Neural crest cell (in vitro differentiated cells): ENCODE measurements at regions not wholly inside any gene's neighbourhood (a gene's known extent, or its start where the extent isn't known, plus 50 kb on each side); places are given as distances from the start of the nearest gene placed in this dataset.

ENCODE experiments used
- DNase-seq: peaks from one replicate; pipeline ENCODE4 v3.0.0; 2021; ENCODE audit warnings: low read depth, mixed read lengths, low spot score
- H3K27ac Mint-ChIP-seq: one replicate; pipeline ENCODE4 v1.8.0; 2021; ENCODE audit warnings: mild to moderate bottlenecking, mixed read lengths; ENCODE audit not compliant: unreplicated experiment
- H3K27me3 Mint-ChIP-seq: 2 replicates; pipeline ENCODE4 v1.8.0; 2021; ENCODE audit warnings: low read depth, mild to moderate bottlenecking, mixed read lengths
- H3K36me3 Mint-ChIP-seq: 2 replicates; pipeline ENCODE4 v1.8.0; 2021; ENCODE audit warnings: low read depth, mild to moderate bottlenecking, mixed read lengths
- H3K4me1 Mint-ChIP-seq: 2 replicates; pipeline ENCODE4 v1.8.0; 2021; ENCODE audit warnings: mixed read lengths
- H3K4me3 Mint-ChIP-seq: one replicate; pipeline ENCODE4 v1.8.0; 2021; ENCODE audit warnings: mild to moderate bottlenecking, mixed read lengths
- H3K9me3 Mint-ChIP-seq: 2 replicates; pipeline ENCODE4 v1.8.0; 2021; ENCODE audit warnings: mixed read lengths
- CTCF ChIP-seq: fragments of 200-600 bp; sonication (generic); conservative IDR thresholded peaks from 2 replicates; pipeline ENCODE4 v1.5.0; 2021; ENCODE audit warnings: antibody characterized with exemption, mild to moderate bottlenecking

- H3K27me3 Mint-ChIP-seq: peaks cover 3% of the 10 kb centered on the region
- H3K27ac Mint-ChIP-seq: no peak overlapping the region
- no peaks in the 10 kb centered on the region for H3K4me1 Mint-ChIP-seq
- peaks cover 5% of the 10 kb centered on the region for H3K9me3 Mint-ChIP-seq
- TF ChIP-seq CTCF: no peak
- no peaks in the 10 kb centered on the region for H3K36me3 Mint-ChIP-seq
- no peak for DNase-seq
- no peak overlapping the region for H3K4me3 Mint-ChIP-seq
Measured at GRCh38 chr19:31706691-31707620, 357.7 kb upstream of the TSHZ3 start.

- H3K27ac Mint-ChIP-seq: no peak overlapping the region
Measured at GRCh38 chr19:31708520-31708919, 359.3 kb upstream of the TSHZ3 start.

DNA sequence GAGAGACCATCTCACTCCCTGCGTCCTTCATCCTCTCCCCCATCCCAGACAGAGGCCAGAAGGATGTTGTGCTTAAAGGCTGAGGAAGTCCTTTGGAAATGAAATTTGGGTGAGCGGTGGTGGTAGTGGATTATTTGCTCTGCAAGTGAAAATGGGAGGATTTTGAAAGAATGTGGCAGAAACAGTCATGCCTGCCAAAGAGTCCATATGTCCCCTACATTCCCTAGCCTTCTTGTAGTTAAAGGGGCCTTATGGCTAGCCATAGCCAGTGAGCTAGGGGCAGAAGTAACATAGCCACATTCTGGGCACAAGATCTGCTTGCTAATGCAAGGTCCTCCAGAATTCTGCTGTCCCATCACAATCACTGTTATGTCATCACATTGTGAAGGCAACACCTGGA lies 360.2 kb upstream of the TSHZ3 start:
- no peaks in the 10 kb centered on the region for H3K4me1 Mint-ChIP-seq
- no peak for TF ChIP-seq CTCF
- no peak overlapping the region for H3K27ac Mint-ChIP-seq
- H3K9me3 Mint-ChIP-seq: no peaks in the 10 kb centered on the region
- no peak for DNase-seq
- no peaks in the 10 kb centered on the region for H3K36me3 Mint-ChIP-seq
- H3K27me3 Mint-ChIP-seq: peaks cover 3% of the 10 kb centered on the region
- no peak overlapping the region for H3K4me3 Mint-ChIP-seq

More at GRCh38 chr19:31708520-31708919, 359.3 kb upstream of the TSHZ3 start:
- no peak for DNase-seq
- H3K4me1 Mint-ChIP-seq: no peaks in the 10 kb centered on the region
- peaks cover 3% of the 10 kb centered on the region for H3K27me3 Mint-ChIP-seq
- H3K4me3 Mint-ChIP-seq: no peak overlapping the region
- TF ChIP-seq CTCF: no peak
- H3K9me3 Mint-ChIP-seq: peaks cover under 1% of the 10 kb centered on the region
- no peaks in the 10 kb centered on the region for H3K36me3 Mint-ChIP-seq

- Mint-ChIP-seq H3K27me3 (peaks cover 11% of the 10 kb centered on the region), H3K27ac (no peak overlapping the region), H3K36me3 (no peaks in the 10 kb centered on the region), H3K9me3 (no peaks in the 10 kb centered on the region), H3K4me1 (peaks cover 13% of the 10 kb centered on the region), H3K4me3 (no peak overlapping the region)
- no peak for TF ChIP-seq CTCF
- DNase-seq: no peak
Measured at GRCh38 chr19:31715249-31715945, 366.2 kb upstream of the TSHZ3 start.

- DNase-seq: no peak
- peaks cover 11% of the 10 kb centered on the region for H3K27me3 Mint-ChIP-seq
- H3K27ac Mint-ChIP-seq: no peak overlapping the region
- no peak for TF ChIP-seq CTCF
- H3K9me3 Mint-ChIP-seq: no peaks in the 10 kb centered on the region
- H3K4me1 Mint-ChIP-seq: peaks cover 13% of the 10 kb centered on the region
- H3K36me3 Mint-ChIP-seq: no peaks in the 10 kb centered on the region
- H3K4me3 Mint-ChIP-seq: no peak overlapping the region
Measured at GRCh38 chr19:31716826-31717225, 367.6 kb upstream of the TSHZ3 start.
